HG03280 (cell line): ENCODE measurements at regions not wholly inside any gene's neighbourhood (a gene's known extent, or its start where the extent isn't known, plus 50 kb on each side); places are given as distances from the start of the nearest gene placed in this dataset.
"Not testable (repeated sequence)": the region's sequence is repeated elsewhere in the genome, so short reads cannot be mapped to it uniquely, and the experiment has no call there.

Experiments
- ATAC-seq: cut with Tn5 transposase; IDR thresholded peaks from one replicate; pipeline ENCODE4 v1.9.1; 2021; ENCODE audit warnings: mild to moderate bottlenecking, moderate library complexity; ENCODE audit not compliant: unreplicated experiment

- no peak for ATAC-seq
Observed at GRCh38 chr2:230593765-230594164, 118.9 kb upstream of the CAB39 start.

- no peak for ATAC-seq
Observed at GRCh38 chr2:230594286-230594840, 118.3 kb upstream of the CAB39 start.

- ATAC-seq = no peak
Observed at GRCh38 chr2:230599853-230600252, 112.8 kb upstream of the CAB39 start.

GRCh38 chr2:230600285-230600684 is 112.4 kb upstream of the CAB39 start:
- no peak for ATAC-seq

- ATAC-seq = no peak
Observed at GRCh38 chr2:230600881-230601280, 111.8 kb upstream of the CAB39 start.

- ATAC-seq = peak; percentile 60
Observed at GRCh38 chr2:230601510-230601909, 111.1 kb upstream of the CAB39 start.

- peak; percentile 50 for ATAC-seq
Observed at GRCh38 chr2:230602562-230603230, 109.9 kb upstream of the CAB39 start.

- not testable (repeated sequence) for ATAC-seq
Observed at GRCh38 chr2:230603317-230603716, 109.3 kb upstream of the CAB39 start.

GRCh38 chr2:230604158-230604557 is 108.5 kb upstream of the CAB39 start:
- ATAC-seq = not testable (repeated sequence)

- no peak for ATAC-seq
Observed at GRCh38 chr2:230614040-230614439, 98.6 kb upstream of the CAB39 start.

GRCh38 chr2:230614913-230615332 is 97.7 kb upstream of the CAB39 start:
- peak; percentile 80 for ATAC-seq

- not testable (repeated sequence) for ATAC-seq
Observed at GRCh38 chr2:230617256-230617706, 95.4 kb upstream of the CAB39 start.

GRCh38 chr2:230619491-230619890 is 93.2 kb upstream of the CAB39 start:
- ATAC-seq = no peak

GRCh38 chr2:230625220-230625619 is 87.4 kb upstream of the CAB39 start:
- ATAC-seq = not testable (repeated sequence)

GRCh38 chr2:230627091-230627490 is 85.6 kb upstream of the CAB39 start:
- not testable (repeated sequence) for ATAC-seq

- ATAC-seq = no peak
Observed at GRCh38 chr2:230627806-230628724, 84.6 kb upstream of the CAB39 start.

GRCh38 chr2:230631470-230631869 is 81.2 kb upstream of the CAB39 start:
- no peak for ATAC-seq

GRCh38 chr2:230634146-230634545 is 78.5 kb upstream of the CAB39 start:
- ATAC-seq = no peak

- not testable (repeated sequence) for ATAC-seq
Observed at GRCh38 chr2:230634721-230635313, 77.8 kb upstream of the CAB39 start.

- no peak for ATAC-seq
Observed at GRCh38 chr2:230636684-230637271, 75.9 kb upstream of the CAB39 start.

- ATAC-seq = not testable (repeated sequence)
Observed at GRCh38 chr2:230637486-230637885, 75.2 kb upstream of the CAB39 start.
